ENCODE measurements at regions not wholly inside any gene's neighbourhood (a gene's known extent, or its start where the extent isn't known, plus 50 kb on each side); places are given as distances from the start of the nearest gene placed in this dataset.

- no peaks in the 10 kb centered on the region for H3K27me3 ChIP-seq (ENCODE audit: control insufficient read depth in 1 of 2, insufficient read depth in 2 of 2, low read length in 2 of 2)
- peak overlapping the region; percentile 33 to 56 for H3K4me3 ChIP-seq (ENCODE audit: low read depth in 1 of 2, low read length in 2 of 2)
- no peak overlapping the region for H3K27ac ChIP-seq (ENCODE audit: low read depth, low read length)
- H3K4me1 ChIP-seq (ENCODE audit: control insufficient read depth in 1 of 2, insufficient read depth in 2 of 2, low read length in 2 of 2) = peaks cover 0 to 3% of the 10 kb centered on the region in 2 donors
- H3K36me3 ChIP-seq (ENCODE audit: control insufficient read depth in 1 of 2, insufficient read depth in 2 of 2, low read length in 2 of 2) = no peaks in the 10 kb centered on the region
- peak overlapping the region in 1 of 2 donors; percentile 15 for H3K9ac ChIP-seq (ENCODE audit: low read depth in 1 of 2, low read length in 2 of 2)
- no peaks in the 10 kb centered on the region for H3K9me3 ChIP-seq (ENCODE audit: control insufficient read depth in 1 of 2, low read length in 2 of 2)
Observed at GRCh38 chr1:84090447-84091245, 53.4 kb upstream of the PRKACB start.

DNA sequence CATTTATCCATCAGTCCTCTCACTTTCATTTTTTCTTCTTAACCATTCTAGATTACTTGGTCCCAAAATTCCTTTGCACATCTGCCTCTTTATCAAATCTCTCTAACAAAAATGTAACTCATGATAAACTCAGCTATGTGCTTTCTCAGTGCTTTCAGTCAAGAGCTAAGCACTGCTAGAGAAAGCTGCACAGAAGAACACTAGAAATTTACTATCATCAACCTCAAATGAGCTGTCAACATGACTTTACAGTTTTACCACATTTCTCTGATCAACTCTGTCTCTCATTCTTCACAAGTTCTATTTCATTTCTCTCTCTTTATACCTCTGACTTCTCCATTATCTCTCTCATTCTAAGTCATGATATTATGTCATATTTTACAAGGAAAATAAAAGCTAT, 54.2 kb upstream of the PRKACB start:
- H3K4me1 ChIP-seq (ENCODE audit: control insufficient read depth in 1 of 2, insufficient read depth in 2 of 2, low read length in 2 of 2) = peaks cover 0 to 3% of the 10 kb centered on the region in 2 donors
- H3K27me3 ChIP-seq (ENCODE audit: control insufficient read depth in 1 of 2, insufficient read depth in 2 of 2, low read length in 2 of 2) = no peaks in the 10 kb centered on the region
- H3K9ac ChIP-seq (ENCODE audit: low read depth in 1 of 2, low read length in 2 of 2) = no peak overlapping the region
- H3K27ac ChIP-seq (ENCODE audit: low read depth, low read length) = no peak overlapping the region
- no peak overlapping the region for H3K4me3 ChIP-seq (ENCODE audit: low read depth in 1 of 2, low read length in 2 of 2)
- no peaks in the 10 kb centered on the region for H3K9me3 ChIP-seq (ENCODE audit: control insufficient read depth in 1 of 2, low read length in 2 of 2)
- H3K36me3 ChIP-seq (ENCODE audit: control insufficient read depth in 1 of 2, insufficient read depth in 2 of 2, low read length in 2 of 2) = no peaks in the 10 kb centered on the region

DNA sequence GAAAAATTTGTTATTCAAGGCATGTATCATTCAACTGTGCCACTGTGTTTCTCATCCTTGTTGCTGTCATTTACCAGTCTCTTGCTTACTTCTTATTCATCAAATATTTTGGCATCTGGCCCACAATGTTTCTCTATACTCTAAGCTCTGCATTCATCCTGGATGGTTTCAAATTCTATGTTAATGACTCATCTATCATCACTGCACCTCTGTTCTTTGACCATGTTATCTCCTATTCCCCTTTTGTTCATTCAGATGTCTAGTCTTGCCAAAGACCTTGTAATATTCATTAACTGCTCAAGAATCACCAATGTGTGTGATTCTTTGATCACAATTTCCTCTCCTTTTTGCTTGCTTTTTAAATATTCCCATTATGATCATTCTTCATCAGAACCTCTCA, 54.6 kb upstream of the PRKACB start:
- Histone ChIP-seq H3K27me3 (ENCODE audit: control insufficient read depth in 1 of 2, insufficient read depth in 2 of 2, low read length in 2 of 2) (peaks cover 0 to 2% of the 10 kb centered on the region in 2 donors), H3K36me3 (ENCODE audit: control insufficient read depth in 1 of 2, insufficient read depth in 2 of 2, low read length in 2 of 2) (no peaks in the 10 kb centered on the region), H3K9ac (ENCODE audit: low read depth in 1 of 2, low read length in 2 of 2) (no peak overlapping the region), H3K4me3 (ENCODE audit: low read depth in 1 of 2, low read length in 2 of 2) (no peak overlapping the region), H3K4me1 (ENCODE audit: control insufficient read depth in 1 of 2, insufficient read depth in 2 of 2, low read length in 2 of 2) (peaks cover 0 to 3% of the 10 kb centered on the region in 2 donors), H3K9me3 (ENCODE audit: control insufficient read depth in 1 of 2, low read length in 2 of 2) (no peaks in the 10 kb centered on the region), H3K27ac (ENCODE audit: low read depth, low read length) (no peak overlapping the region)

- Histone ChIP-seq H3K9me3 (ENCODE audit: control insufficient read depth in 1 of 2, low read length in 2 of 2) (no peaks in the 10 kb centered on the region), H3K27me3 (ENCODE audit: control insufficient read depth in 1 of 2, insufficient read depth in 2 of 2, low read length in 2 of 2) (peaks cover 0 to 7% of the 10 kb centered on the region in 2 donors), H3K36me3 (ENCODE audit: control insufficient read depth in 1 of 2, insufficient read depth in 2 of 2, low read length in 2 of 2) (no peaks in the 10 kb centered on the region), H3K9ac (ENCODE audit: low read depth in 1 of 2, low read length in 2 of 2) (no peak overlapping the region), H3K4me1 (ENCODE audit: control insufficient read depth in 1 of 2, insufficient read depth in 2 of 2, low read length in 2 of 2) (peaks cover 0 to 3% of the 10 kb centered on the region in 2 donors), H3K4me3 (ENCODE audit: low read depth in 1 of 2, low read length in 2 of 2) (no peak overlapping the region), H3K27ac (ENCODE audit: low read depth, low read length) (no peak overlapping the region)
Observed at GRCh38 chr1:84086616-84087015, 57.5 kb upstream of the PRKACB start.

- Histone ChIP-seq H3K4me3 (ENCODE audit: low read depth in 1 of 2, low read length in 2 of 2) (no peak overlapping the region), H3K36me3 (ENCODE audit: control insufficient read depth in 1 of 2, insufficient read depth in 2 of 2, low read length in 2 of 2) (no peaks in the 10 kb centered on the region), H3K27me3 (ENCODE audit: control insufficient read depth in 1 of 2, insufficient read depth in 2 of 2, low read length in 2 of 2) (peaks cover 0 to 7% of the 10 kb centered on the region in 2 donors), H3K4me1 (ENCODE audit: control insufficient read depth in 1 of 2, insufficient read depth in 2 of 2, low read length in 2 of 2) (peaks cover 0 to 3% of the 10 kb centered on the region in 2 donors), H3K9me3 (ENCODE audit: control insufficient read depth in 1 of 2, low read length in 2 of 2) (no peaks in the 10 kb centered on the region), H3K9ac (ENCODE audit: low read depth in 1 of 2, low read length in 2 of 2) (no peak overlapping the region), H3K27ac (ENCODE audit: low read depth, low read length) (no peak overlapping the region)
Observed at GRCh38 chr1:84086189-84086588, 57.9 kb upstream of the PRKACB start.

GRCh38 chr1:84083307-84083706, 60.8 kb upstream of the PRKACB start:
- Histone ChIP-seq H3K36me3 (ENCODE audit: control insufficient read depth in 1 of 2, insufficient read depth in 2 of 2, low read length in 2 of 2) (no peaks in the 10 kb centered on the region), H3K9me3 (ENCODE audit: control insufficient read depth in 1 of 2, low read length in 2 of 2) (no peaks in the 10 kb centered on the region), H3K27ac (ENCODE audit: low read depth, low read length) (no peak overlapping the region), H3K4me1 (ENCODE audit: control insufficient read depth in 1 of 2, insufficient read depth in 2 of 2, low read length in 2 of 2) (peaks cover 5 to 7% of the 10 kb centered on the region in 2 donors), H3K4me3 (ENCODE audit: low read depth in 1 of 2, low read length in 2 of 2) (no peak overlapping the region), H3K9ac (ENCODE audit: low read depth in 1 of 2, low read length in 2 of 2) (no peak overlapping the region), H3K27me3 (ENCODE audit: control insufficient read depth in 1 of 2, insufficient read depth in 2 of 2, low read length in 2 of 2) (peaks cover 0 to 7% of the 10 kb centered on the region in 2 donors)

DNA sequence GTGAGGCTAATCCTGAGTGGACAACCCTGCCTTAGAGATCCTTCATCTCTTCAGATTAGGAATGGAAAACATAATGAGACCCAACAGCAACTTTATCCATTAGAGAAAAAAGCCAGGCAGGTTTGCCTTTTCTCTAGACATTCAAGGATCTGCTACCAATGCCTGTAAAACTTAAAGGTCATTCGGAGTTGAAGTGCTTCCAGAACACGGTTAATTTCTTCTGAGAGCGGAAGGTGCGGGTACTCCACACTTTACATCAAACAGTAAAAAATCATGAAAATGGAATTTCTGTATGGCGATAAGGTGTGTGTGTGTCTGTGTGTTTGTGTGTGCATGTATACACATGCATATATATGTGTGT, 65.2 kb upstream of the PRKACB start:
- Histone ChIP-seq H3K27ac (ENCODE audit: low read depth, low read length) (no peak overlapping the region), H3K4me1 (ENCODE audit: control insufficient read depth in 1 of 2, insufficient read depth in 2 of 2, low read length in 2 of 2) (peaks cover 5 to 12% of the 10 kb centered on the region in 2 donors), H3K9me3 (ENCODE audit: control insufficient read depth in 1 of 2, low read length in 2 of 2) (no peaks in the 10 kb centered on the region), H3K4me3 (ENCODE audit: low read depth in 1 of 2, low read length in 2 of 2) (peak overlapping the region; percentile 66 to 83), H3K27me3 (ENCODE audit: control insufficient read depth in 1 of 2, insufficient read depth in 2 of 2, low read length in 2 of 2) (peaks cover 2 to 14% of the 10 kb centered on the region in 2 donors), H3K36me3 (ENCODE audit: control insufficient read depth in 1 of 2, insufficient read depth in 2 of 2, low read length in 2 of 2) (no peaks in the 10 kb centered on the region), H3K9ac (ENCODE audit: low read depth in 1 of 2, low read length in 2 of 2) (peak overlapping the region; percentile 49 to 67)

DNA sequence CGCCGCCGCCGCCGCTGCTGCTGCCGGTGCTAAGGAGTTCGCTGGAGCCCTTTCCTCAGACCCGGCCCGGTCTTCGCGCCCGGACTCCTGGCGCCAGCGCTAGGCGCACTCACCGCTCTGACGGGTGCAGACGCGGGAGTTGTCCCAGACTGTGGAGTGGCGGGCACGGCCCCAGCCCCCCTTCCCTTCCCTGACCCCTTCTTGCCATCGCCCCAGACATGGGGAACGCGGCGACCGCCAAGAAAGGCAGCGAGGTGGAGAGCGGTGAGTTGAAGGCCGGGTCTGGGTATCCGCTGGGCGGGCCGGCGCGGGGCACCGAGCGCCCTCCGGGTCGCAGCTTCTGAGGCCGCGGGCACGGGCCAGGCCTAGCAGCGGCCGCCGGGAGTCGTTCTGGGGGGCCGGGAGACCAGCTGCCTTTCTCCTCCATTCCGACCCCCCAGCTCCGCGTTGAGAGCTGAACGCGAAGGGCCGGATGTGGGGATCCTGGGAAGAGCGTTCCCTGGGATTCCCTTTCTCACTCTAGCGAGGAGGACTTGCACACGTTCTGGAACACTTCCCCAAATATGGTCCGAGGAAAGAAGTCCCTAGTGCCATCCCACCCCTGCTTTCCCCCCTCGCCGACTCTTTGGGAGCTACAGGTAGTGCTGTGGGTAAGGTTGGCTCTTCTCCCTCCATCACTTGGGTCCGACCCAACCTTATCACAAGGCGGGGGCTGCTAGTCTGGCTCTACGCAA, 65.8 kb upstream of the PRKACB start:
- H3K36me3 ChIP-seq (ENCODE audit: control insufficient read depth in 1 of 2, insufficient read depth in 2 of 2, low read length in 2 of 2) = no peaks in the 10 kb centered on the region
- H3K9me3 ChIP-seq (ENCODE audit: control insufficient read depth in 1 of 2, low read length in 2 of 2) = no peaks in the 10 kb centered on the region
- H3K9ac ChIP-seq (ENCODE audit: low read depth in 1 of 2, low read length in 2 of 2) = peak overlapping the region; percentile 49 to 67
- H3K27me3 ChIP-seq (ENCODE audit: control insufficient read depth in 1 of 2, insufficient read depth in 2 of 2, low read length in 2 of 2) = peaks cover 2 to 14% of the 10 kb centered on the region in 2 donors
- H3K4me3 ChIP-seq (ENCODE audit: low read depth in 1 of 2, low read length in 2 of 2) = peak overlapping the region; percentile 66 to 83
- peak overlapping the region; percentile 74 for H3K27ac ChIP-seq (ENCODE audit: low read depth, low read length)
- peaks cover 5 to 12% of the 10 kb centered on the region in 2 donors for H3K4me1 ChIP-seq (ENCODE audit: control insufficient read depth in 1 of 2, insufficient read depth in 2 of 2, low read length in 2 of 2)

DNA sequence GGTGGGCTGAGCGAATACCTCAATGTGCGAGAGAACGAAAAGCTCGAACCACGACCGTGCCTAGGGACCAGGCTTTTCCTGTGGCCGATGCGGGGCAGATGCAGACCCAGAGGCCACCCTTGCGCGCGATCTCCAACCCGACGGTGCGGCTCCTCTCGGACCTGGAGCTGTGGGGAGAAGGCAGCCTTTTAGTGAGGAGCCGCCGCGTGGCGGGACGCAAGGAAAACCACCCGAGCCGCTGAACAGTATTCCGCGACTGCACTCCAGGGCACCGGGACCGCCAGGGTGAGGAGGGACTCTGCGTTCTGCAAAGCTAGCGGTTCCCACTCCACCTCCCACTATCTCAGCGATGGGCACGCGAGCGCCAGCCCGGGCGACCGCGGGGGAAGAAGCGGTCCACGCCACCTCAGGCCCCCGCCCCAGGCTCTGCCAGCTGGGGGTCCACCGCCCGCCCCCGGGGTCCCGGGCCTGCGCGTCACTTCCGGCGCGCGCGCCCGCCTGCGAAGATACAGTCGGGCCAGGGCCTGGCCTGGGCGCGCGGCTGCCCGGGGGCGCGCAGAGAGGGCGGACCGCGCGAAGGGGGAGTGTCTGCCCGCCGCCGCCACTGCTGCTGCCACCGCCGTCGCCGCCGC, 66.5 kb upstream of the PRKACB start:
- Histone ChIP-seq H3K27ac (ENCODE audit: low read depth, low read length) (peak overlapping the region; percentile 75), H3K9me3 (ENCODE audit: control insufficient read depth in 1 of 2, low read length in 2 of 2) (no peaks in the 10 kb centered on the region), H3K4me3 (ENCODE audit: low read depth in 1 of 2, low read length in 2 of 2) (peak overlapping the region; percentile 80 to 86), H3K36me3 (ENCODE audit: control insufficient read depth in 1 of 2, insufficient read depth in 2 of 2, low read length in 2 of 2) (no peaks in the 10 kb centered on the region), H3K4me1 (ENCODE audit: control insufficient read depth in 1 of 2, insufficient read depth in 2 of 2, low read length in 2 of 2) (peaks cover 5 to 12% of the 10 kb centered on the region in 2 donors), H3K27me3 (ENCODE audit: control insufficient read depth in 1 of 2, insufficient read depth in 2 of 2, low read length in 2 of 2) (peaks cover 2 to 12% of the 10 kb centered on the region in 2 donors), H3K9ac (ENCODE audit: low read depth in 1 of 2, low read length in 2 of 2) (peak overlapping the region; percentile 55 to 73)

- Histone ChIP-seq H3K9me3 (ENCODE audit: control insufficient read depth in 1 of 2, low read length in 2 of 2) (peaks cover 0 to 4% of the 10 kb centered on the region in 2 donors), H3K27me3 (ENCODE audit: control insufficient read depth in 1 of 2, insufficient read depth in 2 of 2, low read length in 2 of 2) (peaks cover 2 to 12% of the 10 kb centered on the region in 2 donors), H3K4me1 (ENCODE audit: control insufficient read depth in 1 of 2, insufficient read depth in 2 of 2, low read length in 2 of 2) (peaks cover 0 to 5% of the 10 kb centered on the region in 2 donors), H3K36me3 (ENCODE audit: control insufficient read depth in 1 of 2, insufficient read depth in 2 of 2, low read length in 2 of 2) (no peaks in the 10 kb centered on the region), H3K27ac (ENCODE audit: low read depth, low read length) (no peak overlapping the region), H3K9ac (ENCODE audit: low read depth in 1 of 2, low read length in 2 of 2) (no peak overlapping the region), H3K4me3 (ENCODE audit: low read depth in 1 of 2, low read length in 2 of 2) (no peak overlapping the region)
Observed at GRCh38 chr1:84073266-84073665, 70.8 kb upstream of the PRKACB start.

Data from duodenal mucosa (tissue), 2 donors.